GM06990 (cell line): ENCODE measurements at regions not wholly inside any gene's neighbourhood (a gene's known extent, or its start where the extent isn't known, plus 50 kb on each side); places are given as distances from the start of the nearest gene placed in this dataset.

ENCODE experiments used
- DNase-seq: peaks from one replicate; pipeline ENCODE4 v3.0.0-alpha.2; 2011; ENCODE audit not compliant: insufficient read length; ENCODE audit errors: extremely low read depth
- H3K27me3 ChIP-seq: replicated peaks from 2 replicates; pipeline ENCODE4 v1.6.0; 2011; ENCODE audit warnings: low read length; ENCODE audit not compliant: control insufficient read depth, insufficient read depth
- H3K36me3 ChIP-seq: 2 replicates; pipeline ENCODE4 v1.5.1; 2011; ENCODE audit warnings: low read length; ENCODE audit not compliant: control insufficient read depth, insufficient read depth
- H3K4me3 ChIP-seq: replicated peaks from 2 replicates; pipeline ENCODE4 v1.5.1; 2011; ENCODE audit warnings: low read depth, mild to moderate bottlenecking, control low read depth, low read length
- TF ChIP-seq, protein P1 (sequence below): IDR thresholded peaks from 2 replicates; pipeline ENCODE4 v1.5.1; 2011; ENCODE audit warnings: low read length, control low read depth, mild to moderate bottlenecking, inconsistent platforms; ENCODE audit not compliant: insufficient read depth, poor library complexity, severe bottlenecking

DNA sequence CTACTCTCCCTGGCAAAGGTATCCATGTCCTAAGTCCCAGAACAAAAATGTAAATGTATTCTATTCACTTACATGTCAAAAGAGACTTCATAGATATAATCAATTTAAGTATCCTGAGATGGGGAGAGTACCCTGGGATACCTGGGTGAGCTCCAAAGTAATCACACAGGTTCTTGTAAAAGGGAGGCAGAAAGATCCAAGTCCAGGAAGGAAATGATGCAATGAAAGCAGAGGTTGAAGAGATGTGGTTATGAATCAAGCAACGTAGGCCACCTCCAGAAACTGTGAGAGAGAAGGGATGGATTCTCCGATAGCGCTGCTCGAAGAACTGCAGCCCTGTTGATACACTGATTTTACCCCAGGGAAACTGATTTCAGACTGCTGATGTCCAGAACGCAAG is 93.9 kb upstream of the VGLL3 start:
- H3K4me3 ChIP-seq = no peak overlapping the region
- TF ChIP-seq, protein P1, sequence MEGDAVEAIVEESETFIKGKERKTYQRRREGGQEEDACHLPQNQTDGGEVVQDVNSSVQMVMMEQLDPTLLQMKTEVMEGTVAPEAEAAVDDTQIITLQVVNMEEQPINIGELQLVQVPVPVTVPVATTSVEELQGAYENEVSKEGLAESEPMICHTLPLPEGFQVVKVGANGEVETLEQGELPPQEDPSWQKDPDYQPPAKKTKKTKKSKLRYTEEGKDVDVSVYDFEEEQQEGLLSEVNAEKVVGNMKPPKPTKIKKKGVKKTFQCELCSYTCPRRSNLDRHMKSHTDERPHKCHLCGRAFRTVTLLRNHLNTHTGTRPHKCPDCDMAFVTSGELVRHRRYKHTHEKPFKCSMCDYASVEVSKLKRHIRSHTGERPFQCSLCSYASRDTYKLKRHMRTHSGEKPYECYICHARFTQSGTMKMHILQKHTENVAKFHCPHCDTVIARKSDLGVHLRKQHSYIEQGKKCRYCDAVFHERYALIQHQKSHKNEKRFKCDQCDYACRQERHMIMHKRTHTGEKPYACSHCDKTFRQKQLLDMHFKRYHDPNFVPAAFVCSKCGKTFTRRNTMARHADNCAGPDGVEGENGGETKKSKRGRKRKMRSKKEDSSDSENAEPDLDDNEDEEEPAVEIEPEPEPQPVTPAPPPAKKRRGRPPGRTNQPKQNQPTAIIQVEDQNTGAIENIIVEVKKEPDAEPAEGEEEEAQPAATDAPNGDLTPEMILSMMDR = no peak
- H3K36me3 ChIP-seq = no peaks in the 10 kb centered on the region
- no peak for DNase-seq
- no peaks in the 10 kb centered on the region for H3K27me3 ChIP-seq

DNA sequence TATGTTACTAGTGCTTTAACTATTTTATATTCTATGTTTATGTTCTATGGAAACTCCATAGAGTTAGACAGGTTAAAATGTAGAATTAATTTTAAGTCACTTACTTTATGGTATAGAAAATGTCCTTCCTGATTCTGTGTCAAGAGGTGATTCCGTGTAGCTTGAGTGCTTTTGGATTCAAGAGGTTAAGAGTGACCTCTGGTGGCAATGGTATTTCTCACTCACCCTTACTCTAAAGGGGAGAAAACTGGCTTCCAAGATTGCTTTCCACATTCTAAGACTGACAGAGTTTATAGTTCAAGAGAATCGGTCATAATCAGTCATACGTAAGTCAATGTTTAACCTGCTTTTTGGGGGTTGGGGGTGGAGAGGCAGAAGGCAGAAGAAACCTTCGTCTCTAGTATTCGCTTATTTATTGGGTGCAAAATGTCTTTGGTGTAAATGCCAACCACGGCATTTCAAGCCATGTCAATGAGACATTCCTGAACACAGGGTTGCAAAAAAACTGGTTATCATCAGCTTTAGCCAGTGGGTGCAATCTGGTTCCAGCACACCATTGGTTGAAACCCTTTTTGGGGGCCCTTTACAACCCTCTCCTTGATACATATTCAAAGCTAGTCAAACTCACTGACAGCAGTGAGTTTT is 92.0 kb upstream of the VGLL3 start:
- Histone ChIP-seq H3K4me3 (no peak overlapping the region), H3K36me3 (no peaks in the 10 kb centered on the region), H3K27me3 (no peaks in the 10 kb centered on the region)
- TF ChIP-seq, protein P1 = peak; percentile 49
- DNase-seq = no peak

DNA sequence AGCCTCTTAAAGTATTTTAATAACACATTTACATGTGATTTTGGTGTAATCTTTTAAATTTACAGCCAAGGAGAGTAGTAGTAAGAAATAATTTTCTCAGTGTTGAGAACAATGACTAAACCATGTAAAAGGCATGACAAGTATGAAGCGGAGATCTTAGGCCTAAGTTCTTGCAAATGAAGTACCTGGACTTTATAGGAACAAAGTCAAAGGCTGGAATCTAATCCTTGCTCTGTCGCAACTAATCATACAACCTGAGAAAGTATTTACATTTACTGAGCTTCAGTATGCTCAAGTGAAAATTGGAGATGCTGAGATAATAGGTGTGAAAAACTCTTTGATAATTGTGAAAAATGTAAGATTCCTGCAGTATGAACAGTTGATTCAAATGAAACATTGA is 86.4 kb upstream of the VGLL3 start:
- no peak for DNase-seq
- Histone ChIP-seq H3K27me3 (no peaks in the 10 kb centered on the region), H3K36me3 (no peaks in the 10 kb centered on the region), H3K4me3 (no peak overlapping the region)
- TF ChIP-seq, protein P1 = no peak

DNA sequence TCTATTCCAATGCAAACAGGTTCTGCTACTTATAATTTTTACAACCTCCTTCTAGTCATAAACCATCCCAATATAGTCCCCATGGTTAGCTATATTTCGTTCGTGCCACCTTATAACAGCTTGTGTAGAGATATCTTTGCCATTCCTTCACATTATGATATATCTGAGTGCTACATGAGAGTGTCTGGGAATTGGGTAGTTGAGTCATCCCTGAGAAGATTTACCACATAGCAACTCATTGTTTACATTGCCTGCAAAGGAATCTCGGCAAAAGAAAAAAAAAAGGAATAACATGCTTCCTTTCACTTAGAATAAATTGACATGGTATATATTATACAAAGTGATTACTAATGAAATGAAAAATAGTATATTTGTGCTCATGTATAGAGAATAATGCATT is 86.0 kb upstream of the VGLL3 start:
- TF ChIP-seq, protein P1 = no peak
- no peaks in the 10 kb centered on the region for H3K27me3 ChIP-seq
- H3K4me3 ChIP-seq = no peak overlapping the region
- no peak for DNase-seq
- H3K36me3 ChIP-seq = no peaks in the 10 kb centered on the region

DNA sequence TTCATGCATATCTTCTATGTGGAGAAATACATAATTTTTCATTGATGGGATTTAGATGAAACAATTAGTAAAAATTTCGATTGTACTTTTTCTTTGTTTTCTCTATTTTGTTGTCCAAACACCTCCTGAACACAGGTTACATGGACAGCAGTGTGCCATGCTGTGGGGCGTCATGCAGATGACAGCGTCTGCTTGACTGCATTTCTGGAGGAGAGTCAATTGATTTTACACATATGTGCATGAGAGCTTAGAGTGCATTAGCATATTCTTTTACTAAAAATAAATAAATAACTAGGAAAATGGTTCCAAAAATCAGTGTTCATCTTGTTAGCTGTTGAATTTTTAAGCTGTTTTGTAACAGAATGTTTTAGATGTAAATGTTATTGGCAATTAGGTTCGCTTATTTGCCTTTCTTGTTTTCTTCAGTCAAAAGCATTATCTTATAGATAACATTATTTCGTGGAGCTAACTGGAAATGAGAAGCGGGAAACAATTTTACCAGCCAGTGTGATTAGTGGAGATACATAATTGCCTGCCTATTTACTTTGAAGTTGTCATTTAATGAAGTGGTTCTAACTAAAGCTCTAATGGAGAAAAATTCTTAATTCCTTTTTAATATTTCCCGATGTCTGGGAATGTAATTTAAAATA is 82.7 kb upstream of the VGLL3 start:
- H3K4me3 ChIP-seq = no peak overlapping the region
- H3K27me3 ChIP-seq = no peaks in the 10 kb centered on the region
- no peak for DNase-seq
- TF ChIP-seq, protein P1 = no peak
- no peaks in the 10 kb centered on the region for H3K36me3 ChIP-seq
